Activated T-helper 17 cell treated with anti-CD3 and anti-CD28 coated beads, Interleukin-2, amount 50 U/mL, for 72 hours (primary cell): ENCODE measurements at regions not wholly inside any gene's neighbourhood (a gene's known extent, or its start where the extent isn't known, plus 50 kb on each side); places are given as distances from the start of the nearest gene placed in this dataset.
"Not testable (repeated sequence)": the region's sequence is repeated elsewhere in the genome, so short reads cannot be mapped to it uniquely, and the experiment has no call there.

Experiments
- ATAC-seq: fragments of 150-1000 bp; cut with Tn5 transposase; replicated peaks from 2 replicates; pipeline ENCODE4 v1.10.0; 2021; ENCODE audit warnings: mild to moderate bottlenecking, moderate library complexity
- H3K27ac Mint-ChIP-seq: one replicate; pipeline ENCODE4 v1.8.0; 2022; ENCODE audit warnings: mixed read lengths
- H3K27me3 Mint-ChIP-seq: one replicate; pipeline ENCODE4 v1.8.0; 2022; ENCODE audit warnings: mixed read lengths
- H3K36me3 Mint-ChIP-seq: one replicate; pipeline ENCODE4 v1.8.0; 2022; ENCODE audit warnings: low read depth, mild to moderate bottlenecking, mixed read lengths
- H3K4me1 Mint-ChIP-seq: one replicate; pipeline ENCODE4 v1.8.0; 2022; ENCODE audit warnings: mixed read lengths
- H3K4me3 Mint-ChIP-seq: one replicate; pipeline ENCODE4 v1.8.0; 2022; ENCODE audit warnings: mild to moderate bottlenecking, mixed read lengths
- H3K9me3 Mint-ChIP-seq: one replicate; pipeline ENCODE4 v1.8.0; 2022; ENCODE audit warnings: mixed read lengths

DNA sequence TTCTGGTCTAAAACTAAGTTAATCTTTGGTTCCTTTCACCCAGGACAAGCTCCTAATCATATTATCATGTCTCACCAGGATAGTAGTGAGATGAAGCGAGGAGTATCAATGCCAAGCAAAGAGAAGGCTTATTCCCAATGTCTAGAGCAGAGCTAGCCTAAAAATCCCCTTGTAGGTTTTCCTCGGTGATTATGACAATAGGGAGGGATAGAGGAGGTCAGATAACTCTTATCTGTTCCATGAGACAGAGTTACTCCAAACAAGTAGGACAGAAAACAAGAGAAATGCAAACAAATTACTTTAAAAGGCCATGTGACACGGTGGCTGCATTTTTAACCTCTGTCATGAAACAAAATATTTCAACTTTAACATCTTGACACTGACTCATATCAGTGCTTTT, 623.1 kb downstream of the ADCYAP1 start:
- no peak for ATAC-seq
- peaks cover 4% of the 10 kb centered on the region for H3K9me3 Mint-ChIP-seq
- H3K27me3 Mint-ChIP-seq, result no peaks in the 10 kb centered on the region
- no peak overlapping the region for H3K27ac Mint-ChIP-seq
- no peak overlapping the region for H3K4me3 Mint-ChIP-seq
- no peaks in the 10 kb centered on the region for H3K36me3 Mint-ChIP-seq
- H3K4me1 Mint-ChIP-seq, result no peaks in the 10 kb centered on the region

DNA sequence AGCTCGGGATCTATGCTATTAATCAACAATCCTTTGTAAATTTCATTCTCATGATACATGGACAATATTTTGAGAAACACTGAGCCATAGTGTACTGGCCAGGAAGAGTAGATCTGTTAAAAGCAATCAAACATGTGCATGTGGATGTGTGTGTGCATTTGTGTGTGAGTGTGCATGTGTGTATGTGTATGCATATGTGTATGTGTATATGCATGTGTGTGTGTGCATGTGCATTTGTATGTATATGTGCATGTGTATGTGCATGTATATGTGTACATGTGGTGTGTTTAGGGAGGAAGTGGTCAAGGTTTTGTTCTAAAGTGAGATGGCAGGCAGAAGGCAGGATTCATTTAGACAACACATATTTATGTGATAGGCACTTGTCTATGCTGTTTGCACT, 623.8 kb downstream of the ADCYAP1 start:
- H3K27ac Mint-ChIP-seq, result no peak overlapping the region
- H3K4me1 Mint-ChIP-seq, result no peaks in the 10 kb centered on the region
- H3K27me3 Mint-ChIP-seq, result no peaks in the 10 kb centered on the region
- no peak for ATAC-seq
- no peak overlapping the region for H3K4me3 Mint-ChIP-seq
- H3K9me3 Mint-ChIP-seq, result peaks cover 4% of the 10 kb centered on the region
- no peaks in the 10 kb centered on the region for H3K36me3 Mint-ChIP-seq

GRCh38 chr18:1528964-1529509, 624.4 kb downstream of the ADCYAP1 start:
- peaks cover 4% of the 10 kb centered on the region for H3K9me3 Mint-ChIP-seq
- H3K27ac Mint-ChIP-seq, result no peak overlapping the region
- H3K4me3 Mint-ChIP-seq, result no peak overlapping the region
- no peaks in the 10 kb centered on the region for H3K4me1 Mint-ChIP-seq
- no peaks in the 10 kb centered on the region for H3K27me3 Mint-ChIP-seq
- no peak for ATAC-seq
- no peaks in the 10 kb centered on the region for H3K36me3 Mint-ChIP-seq

GRCh38 chr18:1530650-1531049, 626.0 kb downstream of the ADCYAP1 start:
- Mint-ChIP-seq H3K27ac (no peak overlapping the region), H3K36me3 (no peaks in the 10 kb centered on the region), H3K27me3 (no peaks in the 10 kb centered on the region), H3K4me3 (no peak overlapping the region), H3K4me1 (no peaks in the 10 kb centered on the region), H3K9me3 (peaks cover 4% of the 10 kb centered on the region)
- no peak for ATAC-seq

DNA sequence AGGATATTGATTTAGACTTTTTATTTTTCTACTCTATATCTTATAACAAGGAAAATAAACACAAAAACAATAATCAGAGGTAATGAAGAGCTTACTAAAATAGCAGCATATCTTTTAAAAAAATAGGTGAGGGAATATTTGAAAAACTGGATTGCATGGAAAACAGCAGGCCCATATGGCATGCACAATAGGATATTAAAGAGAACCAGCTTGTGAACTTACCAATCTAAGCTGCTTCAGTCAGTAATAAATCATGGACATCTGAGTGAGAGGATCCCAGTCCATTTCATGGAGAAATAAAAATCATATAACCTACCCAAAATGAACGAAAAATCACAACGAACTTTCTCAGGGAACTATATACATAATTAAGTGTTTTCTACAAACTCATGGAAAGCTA, 634.6 kb downstream of the ADCYAP1 start:
- no peak for ATAC-seq
- Mint-ChIP-seq H3K4me1 (no peaks in the 10 kb centered on the region), H3K36me3 (no peaks in the 10 kb centered on the region), H3K9me3 (peaks cover 7% of the 10 kb centered on the region), H3K27me3 (no peaks in the 10 kb centered on the region), H3K27ac (no peak overlapping the region), H3K4me3 (no peak overlapping the region)

DNA sequence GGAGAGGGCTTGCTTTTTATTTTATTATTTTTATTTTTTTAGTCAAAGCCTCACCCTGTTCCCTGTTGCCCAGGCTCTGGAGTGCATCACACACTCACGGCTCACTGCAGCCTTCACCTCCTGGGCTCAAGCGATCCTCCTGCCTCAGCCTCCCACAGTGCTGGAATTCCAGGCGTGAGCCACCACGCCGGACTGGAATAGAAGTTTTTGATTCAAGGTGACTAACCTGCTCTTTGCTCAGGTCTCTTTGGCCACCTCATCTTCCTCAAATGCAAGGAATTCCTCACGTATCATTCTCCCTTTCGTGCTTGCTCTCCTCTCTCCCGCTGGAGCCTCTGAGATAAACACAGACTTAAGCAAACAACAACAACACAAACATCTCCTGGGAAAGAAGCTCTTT, 636.8 kb downstream of the ADCYAP1 start:
- no peaks in the 10 kb centered on the region for H3K4me1 Mint-ChIP-seq
- peaks cover 9% of the 10 kb centered on the region for H3K9me3 Mint-ChIP-seq
- no peaks in the 10 kb centered on the region for H3K36me3 Mint-ChIP-seq
- H3K27me3 Mint-ChIP-seq, result no peaks in the 10 kb centered on the region
- H3K27ac Mint-ChIP-seq, result no peak overlapping the region
- H3K4me3 Mint-ChIP-seq, result no peak overlapping the region
- no peak for ATAC-seq

- Mint-ChIP-seq H3K27ac (no peak overlapping the region), H3K9me3 (peaks cover 11% of the 10 kb centered on the region), H3K27me3 (no peaks in the 10 kb centered on the region), H3K4me3 (no peak overlapping the region), H3K4me1 (no peaks in the 10 kb centered on the region), H3K36me3 (no peaks in the 10 kb centered on the region)
- no peak for ATAC-seq
These were observed 637.6 kb downstream of the ADCYAP1 start for GRCh38 chr18:1542230-1542774.

- no peak overlapping the region for H3K27ac Mint-ChIP-seq
- peaks cover 14% of the 10 kb centered on the region for H3K9me3 Mint-ChIP-seq
- no peaks in the 10 kb centered on the region for H3K4me1 Mint-ChIP-seq
- H3K27me3 Mint-ChIP-seq, result no peaks in the 10 kb centered on the region
- H3K36me3 Mint-ChIP-seq, result no peaks in the 10 kb centered on the region
- H3K4me3 Mint-ChIP-seq, result no peak overlapping the region
- ATAC-seq, result no peak
These were observed 639.3 kb downstream of the ADCYAP1 start for GRCh38 chr18:1544016-1544415.

DNA sequence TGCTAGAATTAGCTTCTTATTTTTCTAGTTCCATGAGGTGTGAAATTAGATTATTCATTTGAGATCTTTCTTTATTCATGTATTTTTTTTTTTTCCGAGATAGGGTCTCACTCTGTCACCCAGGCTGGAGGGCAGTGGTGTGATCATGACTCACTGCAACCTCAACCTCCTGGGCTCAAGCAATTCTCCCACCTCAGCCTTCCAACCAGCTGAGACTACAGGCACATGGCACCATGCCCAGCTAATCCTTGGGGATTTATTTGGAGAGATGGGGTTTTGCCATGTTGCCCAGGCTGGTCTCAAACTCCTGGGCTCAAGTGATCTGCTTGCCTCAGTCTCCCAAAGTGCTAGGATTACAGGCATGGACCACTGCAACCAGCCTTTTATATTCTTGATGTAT, 653.0 kb downstream of the ADCYAP1 start:
- not testable (repeated sequence) for H3K4me3 Mint-ChIP-seq, H3K27ac Mint-ChIP-seq, H3K36me3 Mint-ChIP-seq, H3K4me1 Mint-ChIP-seq, H3K27me3 Mint-ChIP-seq, H3K9me3 Mint-ChIP-seq, ATAC-seq

- Mint-ChIP-seq H3K27me3 (peaks cover 7% of the 10 kb centered on the region), H3K4me1 (no peaks in the 10 kb centered on the region), H3K9me3 (peaks cover 4% of the 10 kb centered on the region), H3K36me3 (no peaks in the 10 kb centered on the region), H3K4me3 (no peak overlapping the region), H3K27ac (no peak overlapping the region)
- ATAC-seq, result no peak
These were observed 654.9 kb downstream of the ADCYAP1 start for GRCh38 chr18:1559563-1559962.

DNA sequence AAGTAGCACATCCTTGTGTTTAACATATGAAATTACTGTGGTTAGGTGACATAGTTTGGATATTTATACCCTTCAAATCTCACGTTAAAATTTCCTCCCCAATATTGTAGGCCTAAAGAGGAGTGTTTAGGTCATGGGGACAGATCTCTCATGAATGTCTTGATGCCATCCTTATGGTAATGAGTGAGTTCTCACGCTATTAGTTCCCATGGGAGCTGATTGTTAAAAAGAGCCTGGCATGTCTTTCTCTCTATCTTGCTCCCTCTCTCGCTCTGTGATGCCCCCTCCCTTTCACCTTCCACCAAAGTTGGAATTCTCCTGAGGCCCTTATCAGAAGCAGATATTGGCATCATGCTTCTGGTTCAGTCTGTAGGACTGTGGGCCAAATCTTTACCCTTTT, 660.1 kb downstream of the ADCYAP1 start:
- H3K36me3 Mint-ChIP-seq, result no peaks in the 10 kb centered on the region

GRCh38 chr18:1571206-1571605, 666.5 kb downstream of the ADCYAP1 start:
- Mint-ChIP-seq H3K36me3 (no peaks in the 10 kb centered on the region), H3K27ac (no peak overlapping the region), H3K9me3 (no peaks in the 10 kb centered on the region), H3K4me3 (no peak overlapping the region), H3K27me3 (no peaks in the 10 kb centered on the region), H3K4me1 (no peaks in the 10 kb centered on the region)
- ATAC-seq, result no peak

More for the DNA sequence above, 660.1 kb downstream of the ADCYAP1 start:
- no peak overlapping the region for H3K4me3 Mint-ChIP-seq
- no peak for ATAC-seq
- no peaks in the 10 kb centered on the region for H3K9me3 Mint-ChIP-seq
- H3K4me1 Mint-ChIP-seq, result no peaks in the 10 kb centered on the region
- no peak overlapping the region for H3K27ac Mint-ChIP-seq
- H3K27me3 Mint-ChIP-seq, result peaks cover 7% of the 10 kb centered on the region

GRCh38 chr18:1573732-1574131, 669.1 kb downstream of the ADCYAP1 start:
- no peak for ATAC-seq
- Mint-ChIP-seq H3K27ac (no peak overlapping the region), H3K4me3 (no peak overlapping the region), H3K36me3 (no peaks in the 10 kb centered on the region), H3K27me3 (no peaks in the 10 kb centered on the region), H3K9me3 (no peaks in the 10 kb centered on the region), H3K4me1 (no peaks in the 10 kb centered on the region)

- H3K36me3 Mint-ChIP-seq, result no peaks in the 10 kb centered on the region
- no peaks in the 10 kb centered on the region for H3K27me3 Mint-ChIP-seq
- H3K9me3 Mint-ChIP-seq, result no peaks in the 10 kb centered on the region
- H3K4me1 Mint-ChIP-seq, result no peaks in the 10 kb centered on the region
- no peak for ATAC-seq
- no peak overlapping the region for H3K27ac Mint-ChIP-seq
- H3K4me3 Mint-ChIP-seq, result no peak overlapping the region
These were observed 670.4 kb downstream of the ADCYAP1 start for GRCh38 chr18:1575084-1575483.

DNA sequence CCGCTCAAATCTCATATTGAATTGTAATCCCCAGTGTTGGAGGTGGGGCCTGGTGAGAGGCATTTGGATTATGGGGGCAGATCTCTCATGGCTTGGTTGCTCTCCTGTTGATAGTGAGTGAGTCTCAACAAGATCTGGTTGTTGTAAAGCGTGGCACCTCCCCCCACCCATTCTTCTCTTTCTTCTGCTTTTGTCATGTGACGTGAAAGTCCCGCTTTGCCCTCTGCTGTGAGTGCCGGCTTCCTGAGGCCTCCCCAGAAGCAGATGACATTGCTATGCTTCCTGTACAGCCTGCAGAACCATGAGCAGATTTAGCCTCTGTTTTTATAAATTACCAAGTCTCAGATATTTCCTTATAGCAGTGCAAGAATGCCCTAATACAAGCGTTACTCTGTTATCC, 673.8 kb downstream of the ADCYAP1 start:
- Mint-ChIP-seq H3K27ac (no peak overlapping the region), H3K9me3 (no peaks in the 10 kb centered on the region), H3K4me3 (no peak overlapping the region), H3K27me3 (no peaks in the 10 kb centered on the region), H3K4me1 (no peaks in the 10 kb centered on the region), H3K36me3 (no peaks in the 10 kb centered on the region)
- ATAC-seq, result no peak

DNA sequence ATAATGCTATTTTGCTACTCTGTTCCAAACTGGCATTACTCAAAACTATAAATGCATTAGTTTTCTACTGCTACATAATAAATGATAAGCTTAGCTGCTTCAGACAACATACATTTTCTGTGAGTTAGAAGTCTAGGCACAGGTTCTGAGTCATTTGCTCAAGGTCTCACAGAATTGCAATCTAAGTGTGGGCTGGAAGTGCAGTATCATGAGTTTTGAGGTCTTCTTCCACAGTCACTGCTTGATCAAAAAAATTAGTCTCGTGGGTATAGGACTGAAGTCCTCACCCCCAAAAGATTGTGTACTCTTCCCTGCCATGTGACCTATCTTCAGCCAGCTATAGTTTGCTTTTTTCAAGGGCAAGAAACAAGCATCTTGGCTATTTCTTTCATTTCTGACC, 676.9 kb downstream of the ADCYAP1 start:
- no peak for ATAC-seq
- Mint-ChIP-seq H3K27ac (no peak overlapping the region), H3K4me3 (no peak overlapping the region), H3K27me3 (peaks cover 3% of the 10 kb centered on the region), H3K36me3 (no peaks in the 10 kb centered on the region), H3K4me1 (no peaks in the 10 kb centered on the region), H3K9me3 (no peaks in the 10 kb centered on the region)
